Thymus (tissue), 11 donors: ENCODE measurements at regions not wholly inside any gene's neighbourhood (a gene's known extent, or its start where the extent isn't known, plus 50 kb on each side); places are given as distances from the start of the nearest gene placed in this dataset.
"Not testable (repeated sequence)": the region's sequence is repeated elsewhere in the genome, so short reads cannot be mapped to it uniquely, and the experiment has no call there.

Experiments used
- DNase-seq, 9 donors: peaks; one replicate each; pipeline ENCODE4 v3.0.0-alpha.2; 2013; ENCODE audit warnings: low spot score in 9 of 9, low read depth in 6 of 9, missing footprints in 1 of 9
- H3K27ac ChIP-seq, 2 donors: one replicate each; pipeline ENCODE4 v1.5.1; 2013; ENCODE audit warnings: control low read depth in 1 of 2, low read depth in 1 of 2, low read length in 1 of 2, mild to moderate bottlenecking in 1 of 2, moderate library complexity in 1 of 2
- H3K27me3 ChIP-seq, 2 donors: one replicate each; pipeline ENCODE4 v1.5.1; 2013; ENCODE audit warnings: low read length in 1 of 2; ENCODE audit not compliant: control insufficient read depth in 2 of 2, insufficient read depth in 1 of 2
- H3K36me3 ChIP-seq, 2 donors: one replicate each; pipeline ENCODE4 v1.5.1; 2013; ENCODE audit warnings: low read length in 1 of 2, mild to moderate bottlenecking in 1 of 2, moderate library complexity in 1 of 2; ENCODE audit not compliant: control insufficient read depth in 2 of 2, insufficient read depth in 2 of 2
- H3K4me1 ChIP-seq, 2 donors: one replicate each; pipeline ENCODE4 v1.5.1; 2013; ENCODE audit warnings: low read length in 2 of 2; ENCODE audit not compliant: control insufficient read depth in 2 of 2, insufficient read depth in 2 of 2
- H3K4me3 ChIP-seq, 2 donors: one replicate each; pipeline ENCODE4 v1.5.1; 2013; ENCODE audit warnings: low read length in 2 of 2, control low read depth in 1 of 2, mild to moderate bottlenecking in 1 of 2
- H3K9me3 ChIP-seq, 2 donors: one replicate each; pipeline ENCODE4 v1.5.1; 2013; ENCODE audit warnings: low read length in 1 of 2, mild to moderate bottlenecking in 1 of 2; ENCODE audit not compliant: control insufficient read depth in 2 of 2, insufficient read depth in 1 of 2
- WGBS: extraction: QIAGEN DNeasy Blood & Tissue Kit; methylation state at CpG from one replicate; pipeline ENCODE4 v1.1.7; 2013; 5-methylcytosine and 5-hydroxymethylcytosine counted together
- donor health status: healthy.

- no peaks in the 10 kb centered on the region for H3K9me3 ChIP-seq
- WGBS: 89% methylated on average over 2 of the region's 2 CpGs
- H3K36me3 ChIP-seq: no peaks in the 10 kb centered on the region
Measured at GRCh38 chr2:183723278-183723677, 599.0 kb downstream of the NUP35 start.

DNA sequence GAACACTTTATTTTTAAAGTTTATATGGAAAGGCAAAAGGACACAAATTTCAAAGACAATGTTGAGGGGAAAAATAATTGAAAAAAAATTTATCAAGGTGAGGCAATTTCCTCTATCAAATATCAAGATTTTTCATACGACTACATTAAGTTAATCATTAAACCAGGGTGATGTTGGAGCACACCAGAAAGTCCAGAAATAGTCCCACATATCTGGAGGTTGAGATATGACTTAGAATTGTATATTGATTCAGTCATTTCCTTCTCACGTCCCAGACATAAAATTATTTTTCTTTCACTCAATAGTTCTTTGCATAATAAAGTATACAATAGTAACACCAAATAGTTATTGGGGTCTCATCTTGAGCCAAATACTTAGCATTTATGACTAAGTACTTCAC, 605.1 kb downstream of the NUP35 start:
- H3K4me3 ChIP-seq: no peak overlapping the region
- WGBS: 81% methylated on average over 2 of the region's 2 CpGs
- H3K27me3 ChIP-seq: no peaks in the 10 kb centered on the region
- no peak for DNase-seq
- H3K36me3 ChIP-seq: no peaks in the 10 kb centered on the region
- H3K4me1 ChIP-seq: no peaks in the 10 kb centered on the region
- no peak overlapping the region for H3K27ac ChIP-seq
- no peaks in the 10 kb centered on the region for H3K9me3 ChIP-seq

More at GRCh38 chr2:183723278-183723677, 599.0 kb downstream of the NUP35 start:
- Histone ChIP-seq H3K4me1 (no peaks in the 10 kb centered on the region), H3K27ac (no peak overlapping the region), H3K27me3 (no peaks in the 10 kb centered on the region), H3K4me3 (no peak overlapping the region)
- no peak for DNase-seq

DNA sequence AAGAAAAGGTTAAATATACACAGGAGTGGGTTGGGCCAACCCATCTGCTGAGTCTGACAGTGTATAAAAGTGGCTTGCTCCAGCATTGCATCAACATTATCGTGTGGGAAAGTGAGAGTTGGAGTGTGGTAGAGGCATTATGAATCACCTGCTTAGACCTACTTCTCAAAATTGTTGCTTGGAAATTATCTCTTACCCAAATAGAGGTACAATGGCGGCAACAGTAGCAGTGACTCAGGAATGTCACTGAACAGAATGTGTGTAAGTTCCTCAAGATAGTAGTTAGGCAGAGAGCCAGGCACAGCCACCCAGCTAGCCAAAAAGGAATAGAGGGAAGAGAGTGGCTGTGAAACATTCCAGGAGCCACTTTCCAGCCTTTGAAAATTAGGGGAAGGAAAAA, 616.0 kb downstream of the NUP35 start:
- no peak for DNase-seq
- Histone ChIP-seq H3K36me3 (no peaks in the 10 kb centered on the region), H3K4me3 (no peak overlapping the region), H3K27me3 (no peaks in the 10 kb centered on the region), H3K4me1 (no peaks in the 10 kb centered on the region), H3K27ac (no peak overlapping the region), H3K9me3 (peaks cover 0 to 3% of the 10 kb centered on the region in 2 donors)
- 87% methylated on average over 2 of the region's 2 CpGs for WGBS

DNA sequence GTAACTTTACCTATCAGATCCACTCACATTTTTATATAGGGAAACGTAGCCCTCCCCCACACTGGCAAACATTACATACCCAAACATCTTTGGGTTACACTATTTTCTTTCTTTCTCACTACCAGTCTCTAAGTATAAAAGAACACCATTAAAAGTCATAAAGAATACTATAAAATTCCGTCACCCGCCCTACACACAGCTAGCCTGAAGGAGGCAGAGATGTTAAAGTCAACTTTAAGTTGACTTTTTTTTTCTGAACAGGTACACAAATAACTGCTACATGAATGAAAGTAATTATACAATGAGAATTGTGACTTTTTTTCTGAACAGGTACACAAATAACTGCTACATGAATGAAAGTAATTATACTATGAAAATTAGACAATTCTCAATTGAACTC, 628.3 kb downstream of the NUP35 start:
- no peak overlapping the region for H3K4me3 ChIP-seq
- no peaks in the 10 kb centered on the region for H3K36me3 ChIP-seq
- no peaks in the 10 kb centered on the region for H3K9me3 ChIP-seq
- WGBS: 85% methylated on average over 3 of the region's 3 CpGs
- no peak for DNase-seq
- H3K4me1 ChIP-seq: no peaks in the 10 kb centered on the region
- no peaks in the 10 kb centered on the region for H3K27me3 ChIP-seq
- H3K27ac ChIP-seq: no peak overlapping the region

- H3K27ac ChIP-seq: no peak overlapping the region
- H3K27me3 ChIP-seq: no peaks in the 10 kb centered on the region
- H3K4me1 ChIP-seq: no peaks in the 10 kb centered on the region
- no peaks in the 10 kb centered on the region for H3K9me3 ChIP-seq
- 97% methylated on average over 1 of the region's 1 CpG for WGBS
- no peak overlapping the region for H3K4me3 ChIP-seq
- no peak for DNase-seq
- H3K36me3 ChIP-seq: no peaks in the 10 kb centered on the region
Measured at GRCh38 chr2:183759033-183759432, 634.8 kb downstream of the NUP35 start.

DNA sequence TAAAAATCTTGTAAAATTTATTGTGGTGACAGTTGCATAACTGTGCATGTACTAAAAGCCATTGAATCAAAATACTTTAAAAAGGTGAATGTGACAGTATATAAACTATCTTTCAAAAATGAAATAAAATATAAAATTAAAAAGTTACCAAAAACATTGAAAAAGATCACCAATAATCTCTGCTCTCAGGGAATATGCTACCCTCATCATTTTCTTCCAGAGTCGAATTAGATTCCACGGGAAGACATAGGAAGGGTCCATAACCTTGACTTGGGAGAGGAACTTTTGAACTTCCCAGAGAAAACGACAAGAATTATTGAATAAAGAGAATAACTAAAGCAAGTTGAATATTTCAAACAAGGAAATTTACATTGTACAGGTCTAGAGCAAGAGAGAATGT, 649.5 kb downstream of the NUP35 start:
- H3K9me3 ChIP-seq: peaks cover 0 to 6% of the 10 kb centered on the region in 2 donors
- H3K4me3 ChIP-seq: no peak overlapping the region
- H3K36me3 ChIP-seq: no peaks in the 10 kb centered on the region
- no peaks in the 10 kb centered on the region for H3K4me1 ChIP-seq
- H3K27ac ChIP-seq: no peak overlapping the region
- no peak for DNase-seq
- no peaks in the 10 kb centered on the region for H3K27me3 ChIP-seq
- 76% methylated on average over 3 of the region's 3 CpGs for WGBS

DNA sequence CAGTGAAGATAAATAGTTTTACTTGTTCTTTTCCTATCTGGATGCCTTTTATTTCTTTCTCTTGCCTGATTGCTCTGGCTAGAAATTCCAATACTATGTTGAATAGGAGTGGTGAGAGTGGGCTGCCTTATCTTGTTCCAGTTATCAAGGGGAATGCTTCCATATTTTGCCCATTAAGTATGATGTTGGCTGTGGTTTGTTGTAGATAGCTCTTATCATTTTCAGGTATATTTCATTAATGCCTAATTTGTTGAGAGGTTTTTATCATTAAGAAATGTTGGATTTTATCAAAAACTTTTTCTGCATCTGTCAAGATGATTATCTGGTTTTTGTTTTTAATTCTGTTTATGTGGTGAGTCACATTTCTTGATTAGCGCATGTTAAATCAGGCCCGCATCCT, 655.8 kb downstream of the NUP35 start:
- no peak overlapping the region for H3K4me3 ChIP-seq
- peaks cover 0 to 8% of the 10 kb centered on the region in 2 donors for H3K9me3 ChIP-seq
- no peaks in the 10 kb centered on the region for H3K4me1 ChIP-seq
- no peak overlapping the region for H3K27ac ChIP-seq
- no peak for DNase-seq
- no peaks in the 10 kb centered on the region for H3K27me3 ChIP-seq
- WGBS: 49% methylated on average over 2 of the region's 2 CpGs
- H3K36me3 ChIP-seq: no peaks in the 10 kb centered on the region

GRCh38 chr2:183782436-183782835, 658.2 kb downstream of the NUP35 start:
- Histone ChIP-seq H3K9me3 (peaks cover 0 to 8% of the 10 kb centered on the region in 2 donors), H3K27ac (no peak overlapping the region), H3K36me3 (no peaks in the 10 kb centered on the region), H3K27me3 (no peaks in the 10 kb centered on the region), H3K4me3 (no peak overlapping the region), H3K4me1 (no peaks in the 10 kb centered on the region)
- WGBS: 70% methylated on average over 1 of the region's 1 CpG
- DNase-seq: no peak

GRCh38 chr2:183788796-183789195, 664.6 kb downstream of the NUP35 start:
- not testable (repeated sequence) for DNase-seq, H3K4me1 ChIP-seq, H3K27ac ChIP-seq, H3K36me3 ChIP-seq, H3K27me3 ChIP-seq, H3K4me3 ChIP-seq
- H3K9me3 ChIP-seq: peaks cover 1 to 22% of the 10 kb centered on the region in 2 donors
- WGBS: 80% methylated on average over 8 of the region's 8 CpGs
